Hepatocyte (in vitro differentiated cells): ENCODE measurements at regions not wholly inside any gene's neighbourhood (a gene's known extent, or its start where the extent isn't known, plus 50 kb on each side); places are given as distances from the start of the nearest gene placed in this dataset.

Experiments
- DNase-seq: peaks from one replicate; pipeline ENCODE4 v3.0.0-alpha.2; 2016; ENCODE audit warnings: low spot score
- H2AFZ ChIP-seq: fragments of 200-600 bp; sonication (generic); 2 replicates; pipeline ENCODE4 v1.6.0; 2016; ENCODE audit warnings: antibody characterized with exemption, mild to moderate bottlenecking
- H3K27ac ChIP-seq: fragments of 200-600 bp; sonication (generic); 2 replicates; pipeline ENCODE4 v1.5.1; 2016; ENCODE audit warnings: mild to moderate bottlenecking
- H3K27me3 ChIP-seq: fragments of 200-600 bp; sonication (generic); 2 replicates; pipeline ENCODE4 v1.6.1; 2016
- H3K36me3 ChIP-seq: fragments of 200-600 bp; sonication (generic); replicated peaks from 2 replicates; pipeline ENCODE4 v1.5.1; 2016; ENCODE audit warnings: low read depth; ENCODE audit not compliant: insufficient read depth
- H3K4me1 ChIP-seq: fragments of 200-600 bp; sonication (generic); 2 replicates; pipeline ENCODE4 v1.5.1; 2016; ENCODE audit warnings: mild to moderate bottlenecking, moderate library complexity; ENCODE audit not compliant: insufficient read depth
- H3K4me2 ChIP-seq: fragments of 200-600 bp; sonication (generic); 2 replicates; pipeline ENCODE4 v1.6.0; 2016
- H3K4me3 ChIP-seq: fragments of 200-600 bp; sonication (generic); 2 replicates; pipeline ENCODE4 v1.5.1; 2016; ENCODE audit warnings: mild to moderate bottlenecking
- H3K79me2 ChIP-seq: fragments of 200-600 bp; sonication (generic); 2 replicates; pipeline ENCODE4 v1.6.0; 2017; ENCODE audit warnings: mild to moderate bottlenecking
- H3K9me2 ChIP-seq: fragments of 200-600 bp; sonication (generic); replicated peaks from 2 replicates; pipeline ENCODE4 v1.6.0; 2017; ENCODE audit warnings: mild to moderate bottlenecking; ENCODE audit not compliant: insufficient read depth
- H3K9me3 ChIP-seq: fragments of 200-600 bp; sonication (generic); 2 replicates; pipeline ENCODE4 v1.5.1; 2016; ENCODE audit warnings: low read depth, mild to moderate bottlenecking
- H4K20me1 ChIP-seq: fragments of 200-600 bp; sonication (generic); 2 replicates; pipeline ENCODE4 v1.6.0; 2016; ENCODE audit warnings: mild to moderate bottlenecking; ENCODE audit not compliant: insufficient read depth, poor library complexity, severe bottlenecking
- CTCF ChIP-seq: fragments of 200-600 bp; sonication (generic); IDR thresholded peaks from 2 replicates; pipeline ENCODE4 v1.5.1; 2016; ENCODE audit warnings: antibody characterized with exemption, mild to moderate bottlenecking; ENCODE audit not compliant: poor library complexity
- EZH2 ChIP-seq: fragments of 200-600 bp; sonication (generic); IDR thresholded peaks from 2 replicates; pipeline ENCODE4 v1.6.1; 2016; ENCODE audit warnings: antibody characterized with exemption, mild to moderate bottlenecking, borderline replicate concordance
- EZH2phosphoT487 ChIP-seq: fragments of 200-600 bp; sonication (generic); IDR thresholded peaks from one replicate; pipeline ENCODE4 v1.6.1; 2018; ENCODE audit warnings: antibody characterized with exemption, mild to moderate bottlenecking, low read depth, moderate library complexity; ENCODE audit not compliant: unreplicated experiment, severe bottlenecking
- WGBS: methylation state at CpG from one replicate; pipeline ENCODE4 v1.1.6; 2016; ENCODE audit warnings: low lambda C conversion rate; ENCODE audit errors: missing lambda C conversion rate; 5-methylcytosine and 5-hydroxymethylcytosine counted together

GRCh38 chr15:36062357-36062756 is 516.4 kb upstream of the DPH6 start:
- H3K36me3 ChIP-seq, result no peaks in the 10 kb centered on the region
- no peak for DNase-seq
- no peaks in the 10 kb centered on the region for H3K4me1 ChIP-seq
- no peak overlapping the region for H2AFZ ChIP-seq
- no peak overlapping the region for H3K27ac ChIP-seq
- no peaks in the 10 kb centered on the region for H4K20me1 ChIP-seq
- H3K9me2 ChIP-seq, result no peaks in the 10 kb centered on the region
- H3K79me2 ChIP-seq, result no peaks in the 10 kb centered on the region
- WGBS, result 69% methylated on average over 4 of the region's 4 CpGs
- H3K4me2 ChIP-seq, result no peak overlapping the region
- no peaks in the 10 kb centered on the region for H3K9me3 ChIP-seq
- TF ChIP-seq CTCF (no peak), EZH2phosphoT487 (no peak), EZH2 (no peak)
- H3K27me3 ChIP-seq, result no peaks in the 10 kb centered on the region
- no peak overlapping the region for H3K4me3 ChIP-seq

- no peaks in the 10 kb centered on the region for H3K36me3 ChIP-seq
These were observed 512.7 kb upstream of the CDIN1 start for GRCh38 chr15:36066757-36067156.

GRCh38 chr15:36067483-36068274 is 511.7 kb upstream of the CDIN1 start:
- Histone ChIP-seq H3K9me3 (no peaks in the 10 kb centered on the region), H3K4me3 (no peak overlapping the region), H4K20me1 (no peaks in the 10 kb centered on the region), H3K9me2 (no peaks in the 10 kb centered on the region), H3K36me3 (no peaks in the 10 kb centered on the region), H3K79me2 (no peaks in the 10 kb centered on the region), H3K4me2 (no peak overlapping the region), H3K4me1 (no peaks in the 10 kb centered on the region), H3K27ac (no peak overlapping the region), H2AFZ (no peak overlapping the region), H3K27me3 (no peaks in the 10 kb centered on the region)
- WGBS, result 96% methylated on average over 18 of the region's 21 CpGs
- TF ChIP-seq EZH2phosphoT487 (no peak), EZH2 (no peak), CTCF (no peak)
- DNase-seq, result no peak

More at GRCh38 chr15:36066757-36067156, 512.7 kb upstream of the CDIN1 start:
- WGBS, result 93% methylated on average over 3 of the region's 3 CpGs
- Histone ChIP-seq H3K4me2 (no peak overlapping the region), H3K9me3 (no peaks in the 10 kb centered on the region), H2AFZ (no peak overlapping the region), H3K27ac (no peak overlapping the region), H4K20me1 (no peaks in the 10 kb centered on the region), H3K9me2 (no peaks in the 10 kb centered on the region), H3K4me1 (no peaks in the 10 kb centered on the region), H3K27me3 (no peaks in the 10 kb centered on the region), H3K79me2 (no peaks in the 10 kb centered on the region), H3K4me3 (no peak overlapping the region)
- DNase-seq, result no peak
- TF ChIP-seq EZH2phosphoT487 (no peak), CTCF (no peak), EZH2 (no peak)
